Mesendoderm (in vitro differentiated cells): ENCODE measurements at regions not wholly inside any gene's neighbourhood (a gene's known extent, or its start where the extent isn't known, plus 50 kb on each side); places are given as distances from the start of the nearest gene placed in this dataset. TPM values are rescaled to one million over a fixed set of nuclear protein-coding genes. Genes with fewer than 3 reads are reported as not detected.

Experiments used
- DNase-seq: peaks from one replicate; pipeline ENCODE4 v3.0.0; 2013
- H2AK5ac ChIP-seq: 2 replicates; pipeline ENCODE4 v1.6.1; 2013; ENCODE audit warnings: low read length, inconsistent platforms
- H2BK120ac ChIP-seq: 2 replicates; pipeline ENCODE4 v1.6.1; 2013; ENCODE audit warnings: low read depth, mild to moderate bottlenecking, low read length, moderate library complexity, mixed read lengths
- H2BK15ac ChIP-seq: replicated peaks from 2 replicates; pipeline ENCODE4 v1.6.1; 2013; ENCODE audit warnings: low read depth, mild to moderate bottlenecking, moderate library complexity
- H2BK5ac ChIP-seq: 2 replicates; pipeline ENCODE4 v1.6.1; 2013; ENCODE audit warnings: low read length, inconsistent platforms
- H3K18ac ChIP-seq: 2 replicates; pipeline ENCODE4 v1.6.1; 2013; ENCODE audit warnings: mild to moderate bottlenecking, low read length, mixed read lengths
- H3K23ac ChIP-seq: one replicate; pipeline ENCODE4 v1.6.1; 2013; ENCODE audit warnings: low read length
- H3K27ac ChIP-seq: 2 replicates; pipeline ENCODE4 v1.5.1; 2013; ENCODE audit warnings: low read depth, mild to moderate bottlenecking, inconsistent platforms, low read length, moderate library complexity
- H3K27me3 ChIP-seq: 2 replicates; pipeline ENCODE4 v1.6.1; 2013; ENCODE audit warnings: low read length, control low read depth, mild to moderate bottlenecking, inconsistent platforms; ENCODE audit not compliant: insufficient read depth, poor library complexity
- H3K36me3 ChIP-seq: 2 replicates; pipeline ENCODE4 v1.6.1; 2013; ENCODE audit warnings: low read length, inconsistent platforms; ENCODE audit not compliant: control insufficient read depth, insufficient read depth
- H3K4ac ChIP-seq: one replicate; pipeline ENCODE4 v1.6.1; 2013; ENCODE audit warnings: low read depth, mild to moderate bottlenecking, low read length, moderate library complexity
- H3K4me1 ChIP-seq: 2 replicates; pipeline ENCODE4 v1.6.1; 2013; ENCODE audit warnings: low read depth, low read length, inconsistent platforms; ENCODE audit not compliant: control insufficient read depth
- H3K4me2 ChIP-seq: 2 replicates; pipeline ENCODE4 v1.6.1; 2013; ENCODE audit warnings: low read length
- H3K4me3 ChIP-seq: 2 replicates; pipeline ENCODE4 v1.5.1; 2013; ENCODE audit warnings: mild to moderate bottlenecking, low read length
- H3K56ac ChIP-seq: one replicate; pipeline ENCODE4 v1.6.1; 2013; ENCODE audit warnings: low read length
- H3K79me1 ChIP-seq: 2 replicates; pipeline ENCODE4 v1.6.1; 2013; ENCODE audit warnings: low read length, inconsistent platforms
- H3K79me2 ChIP-seq: 2 replicates; pipeline ENCODE4 v1.6.1; 2013; ENCODE audit warnings: mild to moderate bottlenecking, low read length; ENCODE audit not compliant: control insufficient read depth, insufficient read depth
- H3K9ac ChIP-seq: 2 replicates; pipeline ENCODE4 v1.6.1; 2013; ENCODE audit warnings: low read length, inconsistent platforms
- H4K5ac ChIP-seq: one replicate; pipeline ENCODE4 v1.6.1; 2013; ENCODE audit warnings: low read length
- H4K8ac ChIP-seq: one replicate; pipeline ENCODE4 v1.6.1; 2013; ENCODE audit warnings: low read depth, mild to moderate bottlenecking, control low read depth, low read length, moderate library complexity
- WGBS: extraction: QIAGEN DNeasy Blood & Tissue Kit; methylation state at CpG from one replicate; pipeline ENCODE4 v1.1.7; 2013; ENCODE audit warnings: low lambda C conversion rate, missing lambda C conversion rate; ENCODE audit not compliant: insufficient coverage; ENCODE audit errors: extremely low coverage; 5-methylcytosine and 5-hydroxymethylcytosine counted together
- small RNA-seq: library from polyadenylated mRNA; stranded (forward); fragments of <200 nt; extraction: miRNeasy Mini kit (QIAGEN cat#:217004); gene quantifications from one replicate; pipeline ENCODE3, GENCODE V24; 2013; ENCODE audit not compliant: insufficient read depth

DNA sequence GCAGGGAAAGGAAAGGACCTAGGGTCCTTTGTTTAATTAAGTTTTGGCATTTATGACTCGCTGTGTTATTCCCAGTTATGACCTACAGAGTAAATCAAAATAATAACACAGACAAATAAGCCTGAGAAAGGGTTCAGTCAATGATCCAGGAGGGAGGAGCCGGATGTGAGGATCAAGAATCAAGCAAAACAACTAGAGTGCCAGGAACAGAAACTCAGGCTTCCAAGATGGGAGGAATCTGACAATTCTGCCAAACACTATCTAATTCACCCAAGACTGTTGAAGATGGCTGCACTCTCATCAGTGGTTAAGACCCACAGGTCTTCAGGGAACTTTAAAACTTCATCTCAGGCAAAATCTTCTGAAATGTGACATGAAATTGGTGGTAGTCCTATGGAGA is 50.3 kb upstream of the PIP4K2A start:
- Histone ChIP-seq H3K27me3 (no peaks in the 10 kb centered on the region), H3K36me3 (no peaks in the 10 kb centered on the region), H2AK5ac (no peak overlapping the region), H2BK5ac (no peak overlapping the region), H3K79me2 (no peaks in the 10 kb centered on the region), H3K4me3 (no peak overlapping the region), H3K9ac (no peak overlapping the region), H4K5ac (no peak overlapping the region), H3K27ac (no peak overlapping the region), H2BK120ac (no peak overlapping the region), H3K4ac (no peak overlapping the region), H3K56ac (no peak overlapping the region), H3K79me1 (no peaks in the 10 kb centered on the region), H2BK15ac (no peak overlapping the region), H3K4me1 (no peaks in the 10 kb centered on the region), H4K8ac (no peak overlapping the region), H3K4me2 (no peak overlapping the region), H3K23ac (no peak overlapping the region), H3K18ac (no peak overlapping the region)
- whole genome bisulfite sequencing = no CpG with 5 or more reads among the region's 2 CpGs
- no peak for DNase-seq

Small RNA genes lying in the stretch of these regions (small RNA-seq; reads per million reads assigned to genes)
- gene RNU6-413P = not detected
